Heart left ventricle (tissue), 13 donors: ENCODE measurements at regions not wholly inside any gene's neighbourhood (a gene's known extent, or its start where the extent isn't known, plus 50 kb on each side); places are given as distances from the start of the nearest gene placed in this dataset.
"Not testable (repeated sequence)": the region's sequence is repeated elsewhere in the genome, so short reads cannot be mapped to it uniquely, and the experiment has no call there.

Experiments used
- CTCF ChIP-seq, 12 donors: fragments of 200-600 bp; sonication (generic) in 4 of 12; IDR thresholded peaks; one replicate each; pipeline versions ENCODE4 v1.5.0 to v1.8.0; 2018 to 2022; ENCODE audit warnings: antibody characterized with exemption in 12 of 12, mild to moderate bottlenecking in 5 of 12
- POLR2A ChIP-seq, 2 donors: fragments of 450-650 bp; IDR thresholded peaks; one replicate each; pipeline ENCODE4 v1.6.1; 2017; ENCODE audit warnings: antibody characterized with exemption in 2 of 2, mild to moderate bottlenecking in 2 of 2, moderate library complexity in 2 of 2
- donor health status: ischemic (EF 13 %, LVEDD 7.1; RV severe dilation, severe dysfunction).
- donor health status: DM: no; HTN: yes; CAD: no.
- donor health status: DM: no; HTN: no; CAD: no.
- donor health status: ischemic (EF 25% LVEDD 6.9; RV normal size, moderate dysfunction).
- donor health status: ischemic (EF 25% LVEDD 5.7; RV mildly dilated, moderate dysfunction).
- donor health status: ischemic (EF 35%, LVEDD 5.7; RV mildly dilated, moderate dysfunction).
- donor health status: nonischemic (EF 11% LVEDD 7.7; RV severe dilation, severe dysfunction).
- donor health status: DM: yes; HTN: yes; CAD: no.
- donor health status: PGD.
- donor health status: ischemic (EF 29% LVEDD 5.4; RV normal size, mild dysfunction).
- donor health status: nonischemic (EF 23%, LVEDD 6.1; RV moderate dilation, normal function).

GRCh38 chr9:78916884-78917283, 620.0 kb downstream of the PSAT1 start:
- not testable (repeated sequence) for TF ChIP-seq CTCF, POLR2A (IDR thresholded peaks at IDR 0.05)
